HEK293T (cell line): ENCODE measurements at regions not wholly inside any gene's neighbourhood (a gene's known extent, or its start where the extent isn't known, plus 50 kb on each side); places are given as distances from the start of the nearest gene placed in this dataset.

Source experiments
- CTCF ChIA-PET: fragments of 350-600 bp; formaldehyde crosslinking; extraction: SDS; loops from one replicate; lab custom pipeline; 2021; ENCODE audit warnings: antibody characterized with exemption, inconsistent platforms; lab: Yijun Ruan, JAX
- POLR2A ChIA-PET: fragments of 350-600 bp; formaldehyde crosslinking; extraction: SDS; loops from one replicate; lab custom pipeline; 2020; ENCODE audit warnings: antibody characterized with exemption, inconsistent platforms; lab: Yijun Ruan, JAX
- DNase-seq: peaks from one replicate; pipeline ENCODE4 v3.0.0; 2012; ENCODE audit warnings: mixed read lengths; ENCODE audit errors: extremely low spot score
- ARNT ChIP-seq: fragments of 450-650 bp; IDR thresholded peaks from 2 replicates; pipeline ENCODE4 v1.6.1; 2017; ENCODE audit warnings: mild to moderate bottlenecking
- BHLHE40 ChIP-seq: fragments of 450-650 bp; IDR thresholded peaks from 2 replicates; pipeline ENCODE4 v1.6.1; 2016; ENCODE audit warnings: mild to moderate bottlenecking, moderate library complexity, borderline replicate concordance
- CTBP1 ChIP-seq: fragments of 450-650 bp; IDR thresholded peaks from 2 replicates; pipeline ENCODE4 v1.6.1; 2016; ENCODE audit warnings: borderline replicate concordance
- ELF4 ChIP-seq: fragments of 450-650 bp; IDR thresholded peaks from 2 replicates; pipeline ENCODE4 v1.6.1; 2017; ENCODE audit warnings: antibody characterized with exemption
- FOXA1 ChIP-seq: fragments of 450-650 bp; IDR thresholded peaks from 2 replicates; pipeline ENCODE4 v1.6.1; 2016; ENCODE audit warnings: mild to moderate bottlenecking
- FOXK2 ChIP-seq: fragments of 450-650 bp; IDR thresholded peaks from 2 replicates; pipeline ENCODE4 v1.6.1; 2016; ENCODE audit warnings: mild to moderate bottlenecking
- FOXM1 ChIP-seq: fragments of 450-650 bp; IDR thresholded peaks from 2 replicates; pipeline ENCODE4 v1.6.1; 2017; ENCODE audit warnings: mild to moderate bottlenecking, borderline replicate concordance
- HDGF ChIP-seq: fragments of 450-650 bp; IDR thresholded peaks from 2 replicates; pipeline ENCODE4 v1.6.1; 2017; ENCODE audit warnings: antibody characterized with exemption, borderline replicate concordance
- L3MBTL2 ChIP-seq: fragments of 450-650 bp; conservative IDR thresholded peaks from 2 replicates; pipeline ENCODE4 v1.6.1; 2016; ENCODE audit warnings: mild to moderate bottlenecking
- LEF1 ChIP-seq: fragments of 450-650 bp; IDR thresholded peaks from 2 replicates; pipeline ENCODE4 v1.6.1; 2017; ENCODE audit warnings: mild to moderate bottlenecking, borderline replicate concordance
- NFRKB ChIP-seq: fragments of 450-650 bp; IDR thresholded peaks from 2 replicates; pipeline ENCODE4 v1.6.1; 2016; ENCODE audit warnings: mild to moderate bottlenecking, moderate library complexity
- SP1 ChIP-seq: fragments of 450-650 bp; IDR thresholded peaks from 2 replicates; pipeline ENCODE4 v1.6.1; 2017
- SUZ12 ChIP-seq: fragments of 450-650 bp; IDR thresholded peaks from 2 replicates; pipeline ENCODE4 v1.6.1; 2016; ENCODE audit warnings: mild to moderate bottlenecking
- TARDBP ChIP-seq: fragments of 450-650 bp; IDR thresholded peaks from 2 replicates; pipeline ENCODE4 v1.6.1; 2016
- ZNF384 ChIP-seq: fragments of 450-650 bp; IDR thresholded peaks from 2 replicates; pipeline ENCODE4 v1.6.1; 2016
- TF ChIP-seq, protein P1 (sequence below): fragments of 450-650 bp; IDR thresholded peaks from 2 replicates; pipeline ENCODE4 v1.6.1; 2016

DNA sequence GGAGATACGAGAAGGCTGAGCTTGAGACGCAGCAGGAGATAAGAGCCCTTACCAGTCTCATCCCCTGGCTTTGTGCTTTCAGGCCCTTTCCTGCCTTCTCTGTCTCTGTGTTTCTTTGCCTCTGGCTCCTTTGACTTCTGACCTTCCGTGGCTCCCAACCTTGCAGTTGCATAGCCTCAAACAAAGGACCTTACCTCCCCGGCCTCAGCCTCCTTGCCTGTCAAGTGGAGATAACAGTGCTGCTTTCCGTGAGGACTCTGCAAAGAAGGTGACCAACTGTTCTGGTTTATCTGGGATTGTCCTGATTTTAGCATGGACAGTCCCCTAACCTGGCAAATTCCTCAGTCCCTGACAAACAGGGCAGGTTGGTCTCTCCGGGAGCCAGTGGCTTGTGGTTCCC, 287.8 kb upstream of the MVB12B start:
- TF ChIP-seq NFRKB (no peak), BHLHE40 (no peak), CTBP1 (no peak), FOXA1 (no peak), ARNT (no peak), LEF1 (no peak), SP1 (no peak), FOXK2 (no peak), HDGF (no peak), L3MBTL2 (no peak), FOXM1 (no peak), ZNF384 (no peak), TARDBP (no peak)
- TF ChIP-seq, protein P1, sequence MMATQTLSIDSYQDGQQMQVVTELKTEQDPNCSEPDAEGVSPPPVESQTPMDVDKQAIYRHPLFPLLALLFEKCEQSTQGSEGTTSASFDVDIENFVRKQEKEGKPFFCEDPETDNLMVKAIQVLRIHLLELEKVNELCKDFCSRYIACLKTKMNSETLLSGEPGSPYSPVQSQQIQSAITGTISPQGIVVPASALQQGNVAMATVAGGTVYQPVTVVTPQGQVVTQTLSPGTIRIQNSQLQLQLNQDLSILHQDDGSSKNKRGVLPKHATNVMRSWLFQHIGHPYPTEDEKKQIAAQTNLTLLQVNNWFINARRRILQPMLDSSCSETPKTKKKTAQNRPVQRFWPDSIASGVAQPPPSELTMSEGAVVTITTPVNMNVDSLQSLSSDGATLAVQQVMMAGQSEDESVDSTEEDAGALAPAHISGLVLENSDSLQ, result no peak
- ChIA-PET CTCF (no interaction called here), POLR2A (no interaction called here)
- no peak for DNase-seq

DNA sequence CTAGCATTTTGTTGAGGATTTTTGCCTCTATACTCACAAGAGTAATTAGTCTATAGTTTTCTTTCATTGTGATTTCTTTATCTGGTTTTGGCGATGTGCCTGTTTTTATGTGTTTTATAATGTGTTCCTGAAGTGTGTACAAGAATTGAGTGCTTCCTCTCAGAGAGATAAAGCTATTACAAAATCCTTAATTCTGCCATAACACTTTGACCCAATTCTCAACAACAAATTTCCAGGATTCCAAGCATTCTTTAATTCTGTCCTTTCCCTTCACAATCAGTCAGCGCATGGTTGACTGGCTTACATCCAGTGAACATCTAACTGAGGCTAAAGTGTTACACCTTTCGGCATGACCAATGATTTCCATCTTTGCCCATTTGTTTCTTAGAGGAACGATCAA, 282.9 kb upstream of the MVB12B start:
- CTCF ChIA-PET, result no interaction called here
- DNase-seq, result no peak
- TF ChIP-seq L3MBTL2, result no peak
- no peak for TF ChIP-seq TARDBP

DNA sequence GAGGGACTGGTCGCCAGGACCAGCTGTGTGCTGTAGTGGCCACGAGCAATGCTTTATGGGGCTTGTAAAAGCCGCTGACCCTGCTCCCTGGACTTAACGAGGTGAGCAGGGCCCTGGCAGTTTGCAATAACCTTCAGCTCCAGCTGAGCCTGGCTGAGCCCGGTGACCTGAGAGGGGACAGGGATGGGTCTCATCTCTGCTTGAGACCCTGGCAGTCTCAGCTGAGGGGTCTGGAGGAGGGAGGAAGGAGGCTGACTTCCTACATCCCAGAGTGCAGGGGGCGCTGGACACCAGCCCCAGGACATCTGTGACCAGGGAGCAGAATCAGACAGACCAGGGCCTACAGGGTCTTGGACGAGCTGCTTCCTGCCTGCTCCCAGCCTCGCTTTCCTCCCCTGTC, 277.5 kb upstream of the MVB12B start:
- POLR2A ChIA-PET, result no interaction called here
- no peak for DNase-seq
- TF ChIP-seq L3MBTL2 (no peak), SUZ12 (no peak), BHLHE40 (no peak), ARNT (no peak), LEF1 (no peak), CTBP1 (no peak), FOXA1 (no peak), TARDBP (no peak), ELF4 (no peak), ZNF384 (no peak), FOXK2 (no peak), SP1 (no peak), FOXM1 (no peak), NFRKB (no peak)
- TF ChIP-seq, protein P1, result no peak
- CTCF ChIA-PET, result no interaction called here

More for the DNA sequence above, 282.9 kb upstream of the MVB12B start:
- POLR2A ChIA-PET, result no interaction called here

DNA sequence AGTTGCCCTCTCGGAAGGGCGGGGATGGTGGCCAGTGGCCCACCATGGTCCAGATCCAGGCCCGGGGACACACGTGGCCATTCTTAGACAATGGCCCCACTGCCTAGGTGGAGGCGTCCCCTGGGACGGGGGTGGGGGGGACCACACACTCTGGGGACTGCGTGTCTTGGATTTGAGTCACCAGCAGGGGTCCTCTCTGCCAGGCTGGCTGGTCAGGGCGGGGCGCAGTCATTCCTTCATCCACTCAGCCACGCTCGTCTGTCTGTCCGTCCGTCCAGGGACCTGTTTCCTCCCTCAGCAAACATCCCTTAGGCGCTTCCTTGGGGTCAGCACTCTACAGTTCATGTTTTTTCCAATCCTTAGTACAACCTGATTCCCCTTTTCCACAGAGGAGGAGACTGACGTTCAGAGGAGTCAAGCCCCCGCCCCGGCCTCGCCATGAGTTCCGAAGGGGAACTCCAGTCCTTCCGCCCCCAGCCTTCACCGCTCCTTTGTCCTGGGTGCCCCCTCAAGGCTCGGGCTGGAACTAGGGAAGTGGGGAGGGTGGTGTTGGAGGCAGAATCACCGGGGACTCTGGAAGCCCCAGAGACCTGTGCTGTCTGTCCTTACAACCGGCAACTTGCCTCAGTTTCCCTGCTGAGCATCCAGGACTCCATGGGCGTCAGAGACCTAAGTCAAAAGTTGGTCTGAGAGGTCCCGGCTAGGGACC, 276.6 kb upstream of the MVB12B start:
- ChIA-PET POLR2A (no interaction called here), CTCF (no interaction called here)
- no peak for TF ChIP-seq NFRKB
- TF ChIP-seq ELF4, result no peak
- TF ChIP-seq, protein P1, result no peak
- no peak for TF ChIP-seq BHLHE40
- no peak for TF ChIP-seq FOXA1
- no peak for TF ChIP-seq LEF1
- TF ChIP-seq SP1, result no peak
- TF ChIP-seq ZNF384, result no peak
- TF ChIP-seq FOXK2, result no peak
- DNase-seq, result no peak

DNA sequence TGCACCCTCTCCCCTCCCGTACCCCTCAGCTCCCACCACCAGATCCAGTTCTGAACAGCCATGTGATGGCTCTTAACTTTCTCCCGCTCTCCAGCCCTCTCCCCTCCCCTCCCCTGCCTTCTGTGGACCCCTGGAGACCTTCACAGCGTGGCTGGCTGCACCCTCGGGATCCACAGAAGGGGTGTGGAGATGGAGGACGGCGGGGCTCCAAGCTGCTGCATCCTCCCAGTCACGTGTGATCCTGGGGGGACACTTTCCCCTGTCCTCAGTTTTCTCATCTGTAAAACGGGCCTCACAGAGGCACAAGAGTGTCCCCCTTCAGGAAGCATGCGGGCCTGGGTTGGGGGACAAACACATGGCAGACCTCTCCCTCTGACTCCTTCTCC, 276.0 kb upstream of the MVB12B start:
- ChIA-PET POLR2A (no interaction called here), CTCF (no interaction called here)
- no peak for TF ChIP-seq NFRKB
- no peak for TF ChIP-seq FOXK2
- no peak for TF ChIP-seq ARNT
- TF ChIP-seq BHLHE40, result no peak
- TF ChIP-seq SP1, result no peak
- no peak for TF ChIP-seq ELF4
- TF ChIP-seq FOXM1, result no peak
- TF ChIP-seq, protein P1, result no peak
- TF ChIP-seq ZNF384, result no peak
- no peak for TF ChIP-seq LEF1
- TF ChIP-seq FOXA1, result no peak
- no peak for TF ChIP-seq TARDBP
- TF ChIP-seq HDGF, result no peak
- TF ChIP-seq L3MBTL2, result no peak
- no peak for DNase-seq

DNA sequence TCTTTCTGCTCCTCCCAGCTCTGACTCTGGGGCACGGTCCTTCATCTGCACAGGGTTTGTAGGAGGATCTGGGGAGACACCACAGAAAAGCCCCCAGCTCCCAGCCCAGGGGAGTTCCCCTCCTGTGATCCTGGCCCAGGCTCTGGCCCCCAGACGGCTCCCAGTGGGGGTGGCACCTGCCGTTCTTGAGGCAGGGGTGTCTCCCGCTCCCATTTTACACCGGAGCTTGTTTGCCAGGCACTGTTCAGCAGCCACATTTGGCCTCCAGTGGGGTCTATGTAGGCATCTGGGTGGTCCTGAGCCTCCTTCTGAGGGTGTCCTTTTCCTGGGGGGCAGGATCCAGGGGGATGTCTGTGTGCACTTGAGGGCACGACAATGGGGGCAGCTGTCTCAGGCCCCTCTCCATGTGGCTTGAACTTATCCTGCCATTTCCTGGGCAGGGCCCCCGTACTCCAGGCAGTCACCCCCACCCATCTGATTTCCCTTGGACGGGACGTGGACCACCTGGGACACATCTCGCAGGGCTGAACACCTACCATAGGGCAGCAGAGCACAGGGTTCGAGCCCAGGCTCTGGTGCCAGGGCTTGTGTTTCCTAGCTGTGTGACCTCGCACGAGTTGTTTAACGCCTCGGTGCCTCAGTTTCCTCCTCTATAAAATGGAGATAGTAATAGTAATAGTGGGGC, 275.0 kb upstream of the MVB12B start:
- POLR2A ChIA-PET, result no interaction called here
- DNase-seq, result no peak
- CTCF ChIA-PET, result no interaction called here
- no peak for TF ChIP-seq SP1
- no peak for TF ChIP-seq FOXA1
- TF ChIP-seq ZNF384, result no peak
- TF ChIP-seq, protein P1, result no peak
- TF ChIP-seq TARDBP, result no peak
